ENCODE measurements at regions not wholly inside any gene's neighbourhood (a gene's known extent, or its start where the extent isn't known, plus 50 kb on each side); places are given as distances from the start of the nearest gene placed in this dataset.

DNA sequence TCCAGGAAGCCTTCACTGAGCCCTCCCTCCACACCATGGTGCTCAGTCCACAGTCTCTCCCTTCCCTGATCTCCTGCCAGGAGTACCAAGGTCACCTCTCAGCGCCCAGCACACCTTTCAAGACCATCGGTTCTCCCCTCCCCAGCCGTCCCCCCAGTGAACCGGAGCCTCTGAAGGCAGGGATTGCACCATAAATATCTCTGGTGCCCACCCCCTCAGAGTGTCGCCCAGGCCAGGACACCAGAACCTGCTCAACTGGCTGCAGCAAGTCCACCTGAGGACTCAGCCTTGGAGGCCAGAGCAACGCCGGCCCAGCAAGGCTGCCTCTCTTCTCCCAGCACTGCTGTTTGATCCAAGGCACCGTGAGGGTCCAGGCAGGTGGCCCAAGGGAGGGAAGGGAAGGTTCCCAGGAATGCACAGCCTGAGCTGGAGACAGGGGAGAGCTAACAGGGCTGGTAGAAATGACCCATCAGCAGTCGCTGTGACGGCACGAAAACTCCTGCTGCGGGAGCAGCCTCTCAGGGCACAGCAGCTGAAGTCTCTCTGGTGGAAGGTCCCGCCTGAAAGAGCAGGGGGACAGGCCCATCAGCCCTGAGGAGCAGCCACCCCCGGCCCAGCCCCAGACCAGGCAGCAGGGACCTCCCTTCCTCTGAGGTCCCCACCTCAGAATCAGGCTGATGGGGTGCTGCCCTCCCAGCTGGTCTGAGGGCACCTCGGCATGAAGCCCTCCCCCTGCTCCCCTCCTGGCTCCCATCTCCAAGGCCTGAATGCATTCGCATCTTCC, 80.3 kb downstream of the BUD13 start:
- H3K4me3 ChIP-seq (ENCODE audit: low read depth, low read length): no peak overlapping the region
- no peak overlapping the region for H3K27ac ChIP-seq (ENCODE audit: low read depth, low read length)
- peaks cover 13% of the 10 kb centered on the region for H3K4me1 ChIP-seq (ENCODE audit: control insufficient read depth, insufficient read depth, low read length)
- no peaks in the 10 kb centered on the region for H3K36me3 ChIP-seq (ENCODE audit: control insufficient read depth, insufficient read depth, low read length)
- WGBS (ENCODE audit: insufficient coverage): 88% methylated on average over 13 of the region's 16 CpGs
- H3K27me3 ChIP-seq (ENCODE audit: control insufficient read depth, insufficient read depth, low read length): no peaks in the 10 kb centered on the region
- no peaks in the 10 kb centered on the region for H3K9me3 ChIP-seq (ENCODE audit: control insufficient read depth, insufficient read depth, low read length)
- DNase-seq (ENCODE audit: low read depth in 4 of 6, low spot score in 6 of 6): no peak

DNA sequence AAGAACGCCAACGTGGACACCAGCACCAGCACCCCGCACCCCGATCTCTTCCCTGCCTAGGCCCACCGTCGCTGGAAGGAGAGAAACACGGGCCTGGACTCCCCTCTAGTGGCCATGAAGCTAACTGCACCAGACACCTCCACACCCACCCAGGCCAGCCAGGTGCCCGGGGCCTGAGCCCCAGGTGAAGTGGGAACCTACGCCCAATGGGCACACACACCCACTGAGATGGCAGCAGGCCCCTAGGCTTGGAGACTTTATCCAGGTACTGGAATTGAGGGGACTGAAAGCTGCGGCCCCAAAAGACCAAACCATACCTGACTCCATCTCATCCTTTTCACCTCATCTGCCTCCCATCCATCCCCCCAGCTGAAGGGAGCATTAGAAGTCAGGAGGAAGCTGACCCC, 81.0 kb downstream of the BUD13 start:
- whole genome bisulfite sequencing (ENCODE audit: insufficient coverage): 14% methylated on average over 7 of the region's 10 CpGs
- peak in 4 of 6 donors; percentile 28 to 89 (median 56) for DNase-seq (ENCODE audit: low read depth in 4 of 6, low spot score in 6 of 6)

GRCh38 chr11:116690611-116691010, 82.2 kb downstream of the BUD13 start:
- Histone ChIP-seq H3K27ac (ENCODE audit: low read depth, low read length) (no peak overlapping the region), H3K27me3 (ENCODE audit: control insufficient read depth, insufficient read depth, low read length) (no peaks in the 10 kb centered on the region), H3K9me3 (ENCODE audit: control insufficient read depth, insufficient read depth, low read length) (no peaks in the 10 kb centered on the region), H3K36me3 (ENCODE audit: control insufficient read depth, insufficient read depth, low read length) (no peaks in the 10 kb centered on the region), H3K4me1 (ENCODE audit: control insufficient read depth, insufficient read depth, low read length) (peaks cover 7% of the 10 kb centered on the region), H3K4me3 (ENCODE audit: low read depth, low read length) (no peak overlapping the region)
- WGBS (ENCODE audit: insufficient coverage): no CpG with 5 or more reads among the region's 9 CpGs
- no peak for DNase-seq (ENCODE audit: low read depth in 4 of 6, low spot score in 6 of 6)

More for the DNA sequence above, 81.0 kb downstream of the BUD13 start:
- Histone ChIP-seq H3K27me3 (ENCODE audit: control insufficient read depth, insufficient read depth, low read length) (no peaks in the 10 kb centered on the region), H3K36me3 (ENCODE audit: control insufficient read depth, insufficient read depth, low read length) (no peaks in the 10 kb centered on the region), H3K4me1 (ENCODE audit: control insufficient read depth, insufficient read depth, low read length) (peaks cover 13% of the 10 kb centered on the region), H3K9me3 (ENCODE audit: control insufficient read depth, insufficient read depth, low read length) (no peaks in the 10 kb centered on the region), H3K4me3 (ENCODE audit: low read depth, low read length) (no peak overlapping the region), H3K27ac (ENCODE audit: low read depth, low read length) (no peak overlapping the region)

DNA sequence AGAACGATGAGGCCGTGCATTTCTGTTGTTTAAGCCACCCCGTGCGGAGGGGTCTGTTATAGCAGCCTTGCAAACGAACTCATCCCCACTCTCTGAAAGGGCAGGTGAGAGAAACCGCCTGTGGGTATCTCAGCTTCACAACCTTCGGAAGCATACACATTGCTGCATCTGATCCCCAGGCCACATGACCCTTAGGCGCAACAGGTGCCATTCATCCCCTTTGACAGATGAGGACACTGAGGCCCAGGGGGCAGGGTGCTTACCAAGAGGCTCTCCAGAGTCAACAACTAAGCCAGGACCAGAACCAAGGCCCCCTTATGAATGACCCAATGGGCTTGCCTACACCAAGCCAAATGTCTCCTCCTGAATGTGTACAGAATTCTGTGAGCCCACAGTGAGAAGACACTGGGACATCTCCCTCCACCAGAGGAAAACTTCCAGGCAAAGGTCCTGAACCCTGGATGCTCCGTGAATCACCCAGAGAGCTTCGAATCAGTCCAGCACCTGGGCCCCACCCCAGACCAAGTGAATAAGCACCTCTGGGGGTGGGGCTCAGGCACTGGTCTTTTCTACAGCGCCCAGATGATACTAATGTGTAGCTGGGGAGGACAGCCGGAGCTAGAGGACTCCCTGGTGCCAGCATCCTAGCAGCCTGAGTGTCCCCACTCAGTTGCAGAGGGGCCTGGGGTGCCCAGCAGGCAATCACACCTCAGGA, 83.2 kb downstream of the BUD13 start:
- Histone ChIP-seq H3K4me3 (ENCODE audit: low read depth, low read length) (no peak overlapping the region), H3K36me3 (ENCODE audit: control insufficient read depth, insufficient read depth, low read length) (no peaks in the 10 kb centered on the region), H3K4me1 (ENCODE audit: control insufficient read depth, insufficient read depth, low read length) (peaks cover 7% of the 10 kb centered on the region), H3K27ac (ENCODE audit: low read depth, low read length) (no peak overlapping the region), H3K9me3 (ENCODE audit: control insufficient read depth, insufficient read depth, low read length) (no peaks in the 10 kb centered on the region), H3K27me3 (ENCODE audit: control insufficient read depth, insufficient read depth, low read length) (no peaks in the 10 kb centered on the region)
- WGBS (ENCODE audit: insufficient coverage): 93% methylated on average over 12 of the region's 12 CpGs
- DNase-seq (ENCODE audit: low read depth in 4 of 6, low spot score in 6 of 6): no peak

GRCh38 chr11:116688202-116688540, 84.6 kb downstream of the BUD13 start:
- Histone ChIP-seq H3K36me3 (ENCODE audit: control insufficient read depth, insufficient read depth, low read length) (no peaks in the 10 kb centered on the region), H3K9me3 (ENCODE audit: control insufficient read depth, insufficient read depth, low read length) (no peaks in the 10 kb centered on the region), H3K4me1 (ENCODE audit: control insufficient read depth, insufficient read depth, low read length) (peaks cover 7% of the 10 kb centered on the region), H3K4me3 (ENCODE audit: low read depth, low read length) (no peak overlapping the region), H3K27me3 (ENCODE audit: control insufficient read depth, insufficient read depth, low read length) (no peaks in the 10 kb centered on the region), H3K27ac (ENCODE audit: low read depth, low read length) (no peak overlapping the region)
- WGBS (ENCODE audit: insufficient coverage): 17% methylated on average over 1 of the region's 6 CpGs
- DNase-seq (ENCODE audit: low read depth in 4 of 6, low spot score in 6 of 6): no peak

DNA sequence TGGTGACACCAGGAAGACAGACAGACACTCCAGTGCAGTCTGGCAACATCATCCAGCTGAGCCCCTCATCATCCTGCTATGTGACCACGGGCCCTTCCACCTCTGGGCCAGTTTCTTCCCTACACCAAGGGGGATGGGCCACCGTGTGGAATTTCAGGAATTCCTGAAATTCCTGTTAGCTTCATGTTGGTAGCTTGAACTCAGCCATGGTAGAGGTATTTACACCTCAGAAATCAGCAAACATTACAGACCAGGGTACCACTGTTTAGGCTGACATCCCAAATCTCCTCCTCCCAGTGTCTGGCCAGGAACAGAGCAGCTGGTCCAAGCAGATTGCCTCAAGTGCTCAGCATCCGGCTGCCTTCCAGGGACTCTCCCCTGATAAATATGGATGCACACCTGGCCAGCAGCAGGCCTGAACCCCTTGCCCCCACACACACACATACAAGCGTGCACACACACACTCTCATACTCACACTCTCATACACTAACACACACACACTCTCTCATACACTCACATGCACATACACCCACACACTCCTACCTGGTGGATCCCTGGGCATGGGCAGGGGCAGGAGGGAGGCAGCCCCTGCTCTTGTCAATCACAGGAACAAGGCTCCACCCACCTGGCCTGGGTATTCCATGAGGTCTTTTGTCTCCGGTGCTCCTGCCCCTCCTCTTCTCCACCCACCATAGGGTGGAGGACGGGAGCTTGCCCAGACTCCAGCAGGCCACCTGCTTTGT, 85.2 kb downstream of the BUD13 start:
- peak in 1 of 6 donors; percentile 78 for DNase-seq (ENCODE audit: low read depth in 4 of 6, low spot score in 6 of 6)
- Histone ChIP-seq H3K9me3 (ENCODE audit: control insufficient read depth, insufficient read depth, low read length) (no peaks in the 10 kb centered on the region), H3K4me1 (ENCODE audit: control insufficient read depth, insufficient read depth, low read length) (peaks cover 7% of the 10 kb centered on the region), H3K27me3 (ENCODE audit: control insufficient read depth, insufficient read depth, low read length) (no peaks in the 10 kb centered on the region), H3K27ac (ENCODE audit: low read depth, low read length) (no peak overlapping the region), H3K4me3 (ENCODE audit: low read depth, low read length) (no peak overlapping the region), H3K36me3 (ENCODE audit: control insufficient read depth, insufficient read depth, low read length) (no peaks in the 10 kb centered on the region)
- WGBS (ENCODE audit: insufficient coverage): 48% methylated on average over 5 of the region's 6 CpGs

GRCh38 chr11:116686866-116687265, 85.9 kb downstream of the BUD13 start:
- H3K27me3 ChIP-seq (ENCODE audit: control insufficient read depth, insufficient read depth, low read length): no peaks in the 10 kb centered on the region
- no peak overlapping the region for H3K27ac ChIP-seq (ENCODE audit: low read depth, low read length)
- DNase-seq (ENCODE audit: low read depth in 4 of 6, low spot score in 6 of 6): no peak
- H3K36me3 ChIP-seq (ENCODE audit: control insufficient read depth, insufficient read depth, low read length): no peaks in the 10 kb centered on the region
- no peaks in the 10 kb centered on the region for H3K9me3 ChIP-seq (ENCODE audit: control insufficient read depth, insufficient read depth, low read length)
- 67% methylated on average over 9 of the region's 9 CpGs for WGBS (ENCODE audit: insufficient coverage)
- H3K4me3 ChIP-seq (ENCODE audit: low read depth, low read length): no peak overlapping the region
- H3K4me1 ChIP-seq (ENCODE audit: control insufficient read depth, insufficient read depth, low read length): peaks cover 4% of the 10 kb centered on the region

- Histone ChIP-seq H3K4me1 (ENCODE audit: control insufficient read depth, insufficient read depth, low read length) (no peaks in the 10 kb centered on the region), H3K27me3 (ENCODE audit: control insufficient read depth, insufficient read depth, low read length) (no peaks in the 10 kb centered on the region), H3K9me3 (ENCODE audit: control insufficient read depth, insufficient read depth, low read length) (no peaks in the 10 kb centered on the region), H3K4me3 (ENCODE audit: low read depth, low read length) (no peak overlapping the region), H3K27ac (ENCODE audit: low read depth, low read length) (no peak overlapping the region), H3K36me3 (ENCODE audit: control insufficient read depth, insufficient read depth, low read length) (no peaks in the 10 kb centered on the region)
- WGBS (ENCODE audit: insufficient coverage): no CpG with 5 or more reads among the region's 3 CpGs
- DNase-seq (ENCODE audit: low read depth in 4 of 6, low spot score in 6 of 6): no peak
These were observed 88.8 kb downstream of the BUD13 start for GRCh38 chr11:116683982-116684381.

- no peak overlapping the region for H3K4me3 ChIP-seq (ENCODE audit: low read depth, low read length)
- H3K27me3 ChIP-seq (ENCODE audit: control insufficient read depth, insufficient read depth, low read length): no peaks in the 10 kb centered on the region
- H3K9me3 ChIP-seq (ENCODE audit: control insufficient read depth, insufficient read depth, low read length): no peaks in the 10 kb centered on the region
- no peak for DNase-seq (ENCODE audit: low read depth in 4 of 6, low spot score in 6 of 6)
- no peaks in the 10 kb centered on the region for H3K36me3 ChIP-seq (ENCODE audit: control insufficient read depth, insufficient read depth, low read length)
- no peak overlapping the region for H3K27ac ChIP-seq (ENCODE audit: low read depth, low read length)
- no CpG with 5 or more reads among the region's 4 CpGs for WGBS (ENCODE audit: insufficient coverage)
- no peaks in the 10 kb centered on the region for H3K4me1 ChIP-seq (ENCODE audit: control insufficient read depth, insufficient read depth, low read length)
These were observed 92.2 kb downstream of the BUD13 start for GRCh38 chr11:116680349-116681125.
